ENCODE measurements at regions not wholly inside any gene's neighbourhood (a gene's known extent, or its start where the extent isn't known, plus 50 kb on each side); places are given as distances from the start of the nearest gene placed in this dataset.

- no peaks in the 10 kb centered on the region for H3K9me3 ChIP-seq (replicated peaks; ENCODE audit: control insufficient read depth, insufficient read depth, low read length)
- BruUV-seq (replicated peaks) = no TSS peak
- no peak overlapping the region for H3K4me2 ChIP-seq (ENCODE audit: insufficient read depth, low read length)
- FAIRE-seq (no peak), DNase-seq (ENCODE audit: low read depth, low spot score) (no peak)
- no peaks in the 10 kb centered on the region for H3K36me3 ChIP-seq (ENCODE audit: control insufficient read depth in 2 of 2, extremely low read depth in 1 of 2, insufficient read depth in 2 of 2, low read length in 2 of 2)
- no peaks in the 10 kb centered on the region for H4K20me1 ChIP-seq (replicated peaks; ENCODE audit: control insufficient read depth, extremely low read depth, insufficient read depth, low read length)
- intact Hi-C loops (cut with micrococcal nuclease) (no loop called here), dilution Hi-C loops (cut with MboI; ENCODE audit: extremely low pct_ligation_motif_present, low sequenced_read_pairs) (no loop called here)
- no peaks in the 10 kb centered on the region for H3K9me1 ChIP-seq (replicated peaks; ENCODE audit: control insufficient read depth, extremely low read depth, insufficient read depth, low read length)
- CTCF ChIA-PET = no interaction called here
- TF ChIP-seq GATA2 (IDR thresholded peaks at IDR 0.05; ENCODE audit: insufficient read depth, insufficient read length, low read depth, low read length) (no peak), JUN (IDR thresholded peaks at IDR 0.05; ENCODE audit: borderline replicate concordance, insufficient read depth, insufficient read length, low read depth) (no peak)
- H3K27me3 ChIP-seq (ENCODE audit: control insufficient read depth in 2 of 2, insufficient read depth in 2 of 2, low read length in 2 of 2) = no peaks in the 10 kb centered on the region
- H3K79me2 ChIP-seq (ENCODE audit: control insufficient read depth, insufficient read depth, low read length) = no peaks in the 10 kb centered on the region
- POLR2A ChIA-PET = no interaction called here
- no peak overlapping the region for H3K9ac ChIP-seq (replicated peaks; ENCODE audit: extremely low read depth, insufficient read depth, low read length)
- H3K4me1 ChIP-seq (ENCODE audit: control insufficient read depth, extremely low read depth, insufficient read depth, low read length) = no peaks in the 10 kb centered on the region
- H3K4me3 ChIP-seq (replicated peaks in 1 of 3; ENCODE audit: insufficient read depth in 1 of 3, low read depth in 1 of 3, low read length in 3 of 3) = no peak overlapping the region
- no peak overlapping the region for H2AFZ ChIP-seq (ENCODE audit: low read depth, low read length)
- no peak overlapping the region for H3K27ac ChIP-seq (ENCODE audit: insufficient read depth, low read depth, low read length)
Observed at GRCh38 chr5:64096771-64097170, 68.9 kb upstream of the RNF180 start.

GRCh38 chr5:64077589-64077988 lies 88.1 kb upstream of the RNF180 start:
- Histone ChIP-seq H3K9me3 (replicated peaks; ENCODE audit: control insufficient read depth, insufficient read depth, low read length) (no peaks in the 10 kb centered on the region), H3K27ac (ENCODE audit: insufficient read depth, low read depth, low read length) (no peak overlapping the region), H3K36me3 (ENCODE audit: control insufficient read depth in 2 of 2, extremely low read depth in 1 of 2, insufficient read depth in 2 of 2, low read length in 2 of 2) (no peaks in the 10 kb centered on the region), H3K27me3 (ENCODE audit: control insufficient read depth in 2 of 2, insufficient read depth in 2 of 2, low read length in 2 of 2) (no peaks in the 10 kb centered on the region), H3K4me1 (ENCODE audit: control insufficient read depth, extremely low read depth, insufficient read depth, low read length) (no peaks in the 10 kb centered on the region), H3K79me2 (ENCODE audit: control insufficient read depth, insufficient read depth, low read length) (no peaks in the 10 kb centered on the region), H3K4me3 (replicated peaks in 1 of 3; ENCODE audit: insufficient read depth in 1 of 3, low read depth in 1 of 3, low read length in 3 of 3) (no peak overlapping the region), H3K4me2 (ENCODE audit: insufficient read depth, low read length) (no peak overlapping the region), H2AFZ (ENCODE audit: low read depth, low read length) (no peak overlapping the region), H3K9ac (replicated peaks; ENCODE audit: extremely low read depth, insufficient read depth, low read length) (no peak overlapping the region), H4K20me1 (replicated peaks; ENCODE audit: control insufficient read depth, extremely low read depth, insufficient read depth, low read length) (no peaks in the 10 kb centered on the region), H3K9me1 (replicated peaks; ENCODE audit: control insufficient read depth, extremely low read depth, insufficient read depth, low read length) (no peaks in the 10 kb centered on the region)
- CTCF ChIA-PET = no interaction called here
- FAIRE-seq (no peak), DNase-seq (ENCODE audit: low read depth, low spot score) (no peak)
- POLR2A ChIA-PET = no interaction called here
- intact Hi-C loops (cut with micrococcal nuclease) = no loop called here
- BruUV-seq (replicated peaks) = no TSS peak
- no peak for TF ChIP-seq JUN (IDR thresholded peaks at IDR 0.05; ENCODE audit: borderline replicate concordance, insufficient read depth, insufficient read length, low read depth)
- TF ChIP-seq FOS (IDR thresholded peaks at IDR 0.05; ENCODE audit: borderline replicate concordance, insufficient read depth, low read length) = no peak
- TF ChIP-seq POLR2AphosphoS5 (IDR thresholded peaks at IDR 0.05; ENCODE audit: insufficient read depth, low read depth, low read length) = no peak
- no peak for TF ChIP-seq GATA2 (IDR thresholded peaks at IDR 0.05; ENCODE audit: insufficient read depth, insufficient read length, low read depth, low read length)
- TF ChIP-seq POLR2A (IDR thresholded peaks at IDR 0.05; ENCODE audit: low read depth, low read length) = no peak
- TF ChIP-seq MYC (IDR thresholded peaks at IDR 0.05; ENCODE audit: low read depth, low read length) = no peak
- TF ChIP-seq, protein P1, sequence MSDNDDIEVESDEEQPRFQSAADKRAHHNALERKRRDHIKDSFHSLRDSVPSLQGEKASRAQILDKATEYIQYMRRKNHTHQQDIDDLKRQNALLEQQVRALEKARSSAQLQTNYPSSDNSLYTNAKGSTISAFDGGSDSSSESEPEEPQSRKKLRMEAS (IDR thresholded peaks at IDR 0.05; ENCODE audit: insufficient read depth, insufficient read length) = no peak
- TF ChIP-seq EZH2 (IDR thresholded peaks at IDR 0.05; ENCODE audit: borderline replicate concordance, low read depth, low read length, severe bottlenecking) = no peak
- TF ChIP-seq, protein P2, sequence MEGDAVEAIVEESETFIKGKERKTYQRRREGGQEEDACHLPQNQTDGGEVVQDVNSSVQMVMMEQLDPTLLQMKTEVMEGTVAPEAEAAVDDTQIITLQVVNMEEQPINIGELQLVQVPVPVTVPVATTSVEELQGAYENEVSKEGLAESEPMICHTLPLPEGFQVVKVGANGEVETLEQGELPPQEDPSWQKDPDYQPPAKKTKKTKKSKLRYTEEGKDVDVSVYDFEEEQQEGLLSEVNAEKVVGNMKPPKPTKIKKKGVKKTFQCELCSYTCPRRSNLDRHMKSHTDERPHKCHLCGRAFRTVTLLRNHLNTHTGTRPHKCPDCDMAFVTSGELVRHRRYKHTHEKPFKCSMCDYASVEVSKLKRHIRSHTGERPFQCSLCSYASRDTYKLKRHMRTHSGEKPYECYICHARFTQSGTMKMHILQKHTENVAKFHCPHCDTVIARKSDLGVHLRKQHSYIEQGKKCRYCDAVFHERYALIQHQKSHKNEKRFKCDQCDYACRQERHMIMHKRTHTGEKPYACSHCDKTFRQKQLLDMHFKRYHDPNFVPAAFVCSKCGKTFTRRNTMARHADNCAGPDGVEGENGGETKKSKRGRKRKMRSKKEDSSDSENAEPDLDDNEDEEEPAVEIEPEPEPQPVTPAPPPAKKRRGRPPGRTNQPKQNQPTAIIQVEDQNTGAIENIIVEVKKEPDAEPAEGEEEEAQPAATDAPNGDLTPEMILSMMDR (IDR thresholded peaks at IDR 0.05; ENCODE audit: extremely low read depth in 1 of 2, insufficient read depth in 1 of 2, low read depth in 1 of 2, low read length in 2 of 2) = no peak
- dilution Hi-C loops (cut with MboI; ENCODE audit: extremely low pct_ligation_motif_present, low sequenced_read_pairs) = no loop called here
